T-cell (primary cell): ENCODE measurements at regions not wholly inside any gene's neighbourhood (a gene's known extent, or its start where the extent isn't known, plus 50 kb on each side); places are given as distances from the start of the nearest gene placed in this dataset.

Experiments used
- ATAC-seq, 4 experiments: fragments of 200-7000 bp in 3 of 4; fragments of 150-1000 bp in 1 of 4; cut with Tn5 transposase; replicated peaks in 1 of 4; 1 replicate in 3 of 4; 2 replicates in 1 of 4; pipeline ENCODE4 v1.10.0; 2021; ENCODE audit warnings: moderate library complexity in 3 of 4, mild to moderate bottlenecking in 2 of 4, moderate number of reproducible peaks in 1 of 4
- CTCF ChIA-PET, 2 donors: fragments of 300-600 bp; sonication (Branson Sonifier 250); formaldehyde crosslinking; loops; one replicate each; lab custom pipeline; 2022; ENCODE audit warnings: antibody characterized with exemption in 2 of 2; lab: Charles Lee
- POLR2A ChIA-PET, 2 donors: fragments of 300-600 bp; sonication (Branson Sonifier 250); formaldehyde crosslinking; loops; one replicate each; lab custom pipeline; 2022; ENCODE audit warnings: antibody characterized with exemption in 2 of 2; lab: Charles Lee
- DNase-seq, 35 experiments: peaks; one replicate each; pipeline versions ENCODE4 v3.0.0 to v3.0.0-alpha.2; 2013 to 2023
- H3K27ac ChIP-seq: one replicate; pipeline ENCODE4 v1.5.1; 2013; ENCODE audit warnings: low read length
- H3K27me3 ChIP-seq, 2 experiments: replicated peaks in 1 of 2; 1 replicate in 1 of 2; 2 replicates in 1 of 2; pipeline versions ENCODE4 v1.6.1 to v1.7.0; 2013; ENCODE audit warnings: low read length in 1 of 2, mixed read lengths in 1 of 2; ENCODE audit not compliant: control insufficient read depth in 2 of 2, insufficient read depth in 2 of 2; ENCODE audit errors: extremely low read depth in 1 of 2
- H3K36me3 ChIP-seq, 2 donors: 1 replicate in 1 of 2; 2 replicates in 1 of 2; pipeline versions ENCODE4 v1.6.1 to v1.7.0; 2013; ENCODE audit warnings: low read length in 1 of 2; ENCODE audit not compliant: control insufficient read depth in 2 of 2, insufficient read depth in 1 of 2; ENCODE audit errors: extremely low read depth in 1 of 2
- H3K4me1 ChIP-seq, 2 experiments: 1 replicate in 1 of 2; 2 replicates in 1 of 2; pipeline versions ENCODE4 v1.6.1 to v1.7.0; 2013; ENCODE audit warnings: low read length in 2 of 2, mixed read lengths in 1 of 2; ENCODE audit not compliant: insufficient read depth in 2 of 2, control insufficient read depth in 1 of 2; ENCODE audit errors: extremely low read depth in 1 of 2
- H3K4me3 ChIP-seq, 2 donors: 1 replicate in 1 of 2; 2 replicates in 1 of 2; pipeline versions ENCODE4 v1.5.1 to v1.7.0; 2013; ENCODE audit warnings: mild to moderate bottlenecking in 2 of 2, low read length in 1 of 2, moderate library complexity in 1 of 2; ENCODE audit not compliant: control insufficient read depth in 1 of 2; ENCODE audit errors: extremely low read depth in 1 of 2
- H3K9me3 ChIP-seq: 2 replicates; pipeline ENCODE4 v1.7.0; 2013
- H3K27ac Mint-ChIP-seq, 2 donors: one replicate each; pipeline ENCODE4 v1.8.0; 2020 to 2021; ENCODE audit warnings: mild to moderate bottlenecking in 2 of 2, mixed read lengths in 2 of 2
- H3K27me3 Mint-ChIP-seq, 2 donors: one replicate each; pipeline ENCODE4 v1.8.0; 2021 to 2022; ENCODE audit warnings: mixed read lengths in 2 of 2
- H3K36me3 Mint-ChIP-seq: one replicate; pipeline ENCODE4 v1.8.0; 2021; ENCODE audit warnings: mixed read lengths
- H3K4me1 Mint-ChIP-seq, 3 donors: one replicate each; pipeline ENCODE4 v1.8.0; 2020 to 2022; ENCODE audit warnings: mixed read lengths in 3 of 3, mild to moderate bottlenecking in 1 of 3
- H3K4me3 Mint-ChIP-seq, 3 donors: one replicate each; pipeline ENCODE4 v1.8.0; 2020 to 2022; ENCODE audit warnings: mild to moderate bottlenecking in 3 of 3, mixed read lengths in 3 of 3, moderate library complexity in 3 of 3
- H3K9me3 Mint-ChIP-seq, 3 donors: one replicate each; pipeline ENCODE4 v1.8.0; 2020 to 2022; ENCODE audit warnings: mixed read lengths in 3 of 3
- WGBS: methylation state at CpG from one replicate; pipeline ENCODE4 v1.1.5; 2013; ENCODE audit warnings: missing lambda C conversion rate; ENCODE audit not compliant: insufficient coverage; 5-methylcytosine and 5-hydroxymethylcytosine counted together

GRCh38 chr2:12577091-12577490 is 139.6 kb upstream of the TRIB2 start:
- no peaks in the 10 kb centered on the region for H3K4me1 ChIP-seq
- no peaks in the 10 kb centered on the region for H3K36me3 ChIP-seq
- ATAC-seq (no peak), DNase-seq (no peak)
- Mint-ChIP-seq H3K27ac (no peak overlapping the region), H3K4me3 (no peak overlapping the region), H3K9me3 (peaks cover 0 to 8% (median 0%) of the 10 kb centered on the region in 3 donors), H3K27me3 (no peaks in the 10 kb centered on the region), H3K4me1 (peaks cover 0 to 33% (median 2%) of the 10 kb centered on the region in 3 donors), H3K36me3 (no peaks in the 10 kb centered on the region)
- H3K27ac ChIP-seq: no peak overlapping the region
- no peaks in the 10 kb centered on the region for H3K27me3 ChIP-seq
- ChIA-PET POLR2A (no interaction called here), CTCF (no interaction called here)
- no peaks in the 10 kb centered on the region for H3K9me3 ChIP-seq
- H3K4me3 ChIP-seq: no peak overlapping the region

GRCh38 chr2:12577567-12578253 is 139.0 kb upstream of the TRIB2 start:
- Mint-ChIP-seq H3K4me3 (no peak overlapping the region), H3K9me3 (peaks cover 0 to 9% (median 0%) of the 10 kb centered on the region in 3 donors), H3K36me3 (no peaks in the 10 kb centered on the region), H3K4me1 (peaks cover 0 to 30% (median 2%) of the 10 kb centered on the region in 3 donors), H3K27me3 (no peaks in the 10 kb centered on the region), H3K27ac (no peak overlapping the region)
- POLR2A ChIA-PET: no interaction called here
- no peak overlapping the region for H3K4me3 ChIP-seq
- ATAC-seq: no peak
- no peak for DNase-seq
- no peak overlapping the region for H3K27ac ChIP-seq
- 94% methylated on average over 4 of the region's 7 CpGs for WGBS
- no peaks in the 10 kb centered on the region for H3K9me3 ChIP-seq
- H3K27me3 ChIP-seq: no peaks in the 10 kb centered on the region
- no peaks in the 10 kb centered on the region for H3K4me1 ChIP-seq
- H3K36me3 ChIP-seq: no peaks in the 10 kb centered on the region
- CTCF ChIA-PET: no interaction called here

GRCh38 chr2:12579018-12579417 is 137.7 kb upstream of the TRIB2 start:
- Mint-ChIP-seq H3K27me3 (no peaks in the 10 kb centered on the region), H3K27ac (no peak overlapping the region), H3K4me3 (no peak overlapping the region), H3K4me1 (peaks cover 0 to 24% (median 2%) of the 10 kb centered on the region in 3 donors), H3K9me3 (peaks cover 0 to 9% (median 0%) of the 10 kb centered on the region in 3 donors), H3K36me3 (no peaks in the 10 kb centered on the region)
- no peaks in the 10 kb centered on the region for H3K9me3 ChIP-seq
- CTCF ChIA-PET: interaction anchor here (0.7 to 0.8 kb wide), 2 partner anchors 16 kb away, joined by 3 to 11 read pairs; no protein-coding TSS in a partner anchor
- no peak overlapping the region for H3K4me3 ChIP-seq
- ATAC-seq (no peak), DNase-seq (no peak)
- no CpG with 5 or more reads among the region's 1 CpG for WGBS
- H3K27me3 ChIP-seq: no peaks in the 10 kb centered on the region
- no peak overlapping the region for H3K27ac ChIP-seq
- no peaks in the 10 kb centered on the region for H3K4me1 ChIP-seq
- H3K36me3 ChIP-seq: no peaks in the 10 kb centered on the region
- POLR2A ChIA-PET: no interaction called here

GRCh38 chr2:12584338-12584737 is 132.4 kb upstream of the TRIB2 start:
- H3K36me3 ChIP-seq: no peaks in the 10 kb centered on the region
- H3K4me3 Mint-ChIP-seq: no peak overlapping the region
- peaks cover 5 to 15% of the 10 kb centered on the region in 2 experiments for H3K4me1 ChIP-seq
- no peaks in the 10 kb centered on the region for H3K36me3 Mint-ChIP-seq
- no peak overlapping the region for H3K4me3 ChIP-seq
- peaks cover 0 to 9% (median 0%) of the 10 kb centered on the region in 3 donors for H3K9me3 Mint-ChIP-seq
- no peaks in the 10 kb centered on the region for H3K27me3 Mint-ChIP-seq
- WGBS: no CpG with 5 or more reads among the region's 3 CpGs
- H3K27ac ChIP-seq: no peak overlapping the region
- no peaks in the 10 kb centered on the region for H3K9me3 ChIP-seq
- ChIA-PET POLR2A (no interaction called here), CTCF (no interaction called here)
- H3K27me3 ChIP-seq: no peaks in the 10 kb centered on the region
- ATAC-seq: no peak
- no peak overlapping the region for H3K27ac Mint-ChIP-seq
- no peak for DNase-seq
- peaks cover 30 to 33% (median 32%) of the 10 kb centered on the region in 3 donors for H3K4me1 Mint-ChIP-seq

GRCh38 chr2:12585784-12586183 is 131.0 kb upstream of the TRIB2 start:
- Mint-ChIP-seq H3K9me3 (peaks cover 0 to 7% (median 0%) of the 10 kb centered on the region in 3 donors), H3K4me1 (peaks cover 35 to 44% (median 36%) of the 10 kb centered on the region in 3 donors), H3K27me3 (no peaks in the 10 kb centered on the region), H3K4me3 (no peak overlapping the region), H3K36me3 (no peaks in the 10 kb centered on the region), H3K27ac (no peak overlapping the region)
- WGBS: no CpG with 5 or more reads among the region's 2 CpGs
- Histone ChIP-seq H3K4me3 (no peak overlapping the region), H3K36me3 (no peaks in the 10 kb centered on the region), H3K27ac (no peak overlapping the region), H3K9me3 (no peaks in the 10 kb centered on the region), H3K4me1 (peaks cover 12 to 19% of the 10 kb centered on the region in 2 experiments), H3K27me3 (no peaks in the 10 kb centered on the region)
- no peak for ATAC-seq
- ChIA-PET CTCF (interaction anchor here in 1 of 2 donors (0.6 kb wide), 1 partner anchor 261 kb away, joined by 3 read pairs; no protein-coding TSS in a partner anchor), POLR2A (no interaction called here)
- DNase-seq: no peak

- H3K27ac ChIP-seq: no peak overlapping the region
- CTCF ChIA-PET: no interaction called here
- Mint-ChIP-seq H3K36me3 (no peaks in the 10 kb centered on the region), H3K4me1 (peaks cover 35 to 45% (median 36%) of the 10 kb centered on the region in 3 donors), H3K27ac (peak overlapping the region in 1 of 2 donors; percentile 66), H3K9me3 (no peaks in the 10 kb centered on the region), H3K4me3 (no peak overlapping the region), H3K27me3 (no peaks in the 10 kb centered on the region)
- WGBS: 86% methylated on average over 1 of the region's 2 CpGs
- no peaks in the 10 kb centered on the region for H3K36me3 ChIP-seq
- H3K9me3 ChIP-seq: no peaks in the 10 kb centered on the region
- H3K4me1 ChIP-seq: peaks cover 12 to 19% of the 10 kb centered on the region in 2 experiments
- DNase-seq (no peak), ATAC-seq (no peak)
- H3K4me3 ChIP-seq: no peak overlapping the region
- H3K27me3 ChIP-seq: no peaks in the 10 kb centered on the region
- POLR2A ChIA-PET: no interaction called here
Observed at GRCh38 chr2:12587228-12587627, 129.5 kb upstream of the TRIB2 start.
